NCI-H1092 treated with DMSO at 0.1 percent for 48 hours (cell line): ENCODE measurements at regions not wholly inside any gene's neighbourhood (a gene's known extent, or its start where the extent isn't known, plus 50 kb on each side); places are given as distances from the start of the nearest gene placed in this dataset.
A peak's percentile ranks its signal among the peaks of the same experiment; 100 is the strongest.

Source experiments
- DNase-seq: peaks from one replicate; lab custom pipeline; 2025; lab: John Stamatoyannopoulos, UW

- DNase-seq: no peak
Measured at GRCh38 chrX:114332766-114333165, 251.1 kb upstream of the HTR2C start.

GRCh38 chrX:114334473-114334982, 249.4 kb upstream of the HTR2C start:
- DNase-seq: no peak

DNA sequence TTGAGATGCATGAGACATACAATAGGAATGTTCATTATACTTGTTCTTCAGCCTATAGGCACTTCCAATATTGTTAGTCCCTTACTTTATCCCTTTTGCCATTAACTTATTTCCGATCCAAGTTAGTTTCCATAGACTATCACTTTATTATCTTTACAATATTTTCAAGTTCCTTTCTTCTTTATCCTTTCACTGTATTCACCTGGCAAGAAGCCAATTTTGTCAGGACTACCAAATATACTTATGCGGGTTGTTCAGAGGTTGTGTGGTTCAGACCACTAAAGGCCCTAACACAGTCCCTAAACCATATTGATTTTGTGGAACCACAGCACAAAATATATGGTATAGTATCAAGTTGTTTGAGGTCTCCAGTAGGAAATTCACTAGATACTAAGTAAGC, 245.0 kb upstream of the HTR2C start:
- no peak for DNase-seq

DNA sequence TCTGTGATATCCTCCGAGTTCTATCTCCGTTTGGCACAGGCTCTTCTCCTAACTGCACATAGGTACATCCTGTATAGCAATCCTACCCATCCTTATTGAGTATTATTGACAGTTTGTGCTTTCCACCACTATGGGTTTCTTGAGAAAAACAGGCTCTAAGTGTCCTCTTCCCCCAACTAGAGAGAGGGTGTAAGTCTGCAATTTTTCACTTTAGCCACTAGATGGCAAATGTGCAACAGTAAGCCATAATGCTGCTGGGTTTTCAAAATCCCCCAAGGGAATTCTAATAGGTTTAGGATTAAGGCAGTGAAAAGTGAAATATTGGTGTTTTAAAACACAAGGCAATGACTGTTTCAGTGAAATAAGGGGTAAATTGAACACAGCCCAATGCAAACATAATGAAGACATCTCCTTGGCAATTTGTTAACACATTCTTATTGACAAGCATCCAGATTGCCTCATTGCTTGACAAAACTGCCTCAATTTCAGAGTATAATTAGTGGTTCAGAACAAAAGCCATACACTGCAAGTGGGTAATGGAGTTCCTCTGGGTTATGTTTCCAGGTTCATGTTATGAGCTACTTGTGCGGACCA, 239.0 kb upstream of the HTR2C start:
- DNase-seq: peak; percentile 30

DNA sequence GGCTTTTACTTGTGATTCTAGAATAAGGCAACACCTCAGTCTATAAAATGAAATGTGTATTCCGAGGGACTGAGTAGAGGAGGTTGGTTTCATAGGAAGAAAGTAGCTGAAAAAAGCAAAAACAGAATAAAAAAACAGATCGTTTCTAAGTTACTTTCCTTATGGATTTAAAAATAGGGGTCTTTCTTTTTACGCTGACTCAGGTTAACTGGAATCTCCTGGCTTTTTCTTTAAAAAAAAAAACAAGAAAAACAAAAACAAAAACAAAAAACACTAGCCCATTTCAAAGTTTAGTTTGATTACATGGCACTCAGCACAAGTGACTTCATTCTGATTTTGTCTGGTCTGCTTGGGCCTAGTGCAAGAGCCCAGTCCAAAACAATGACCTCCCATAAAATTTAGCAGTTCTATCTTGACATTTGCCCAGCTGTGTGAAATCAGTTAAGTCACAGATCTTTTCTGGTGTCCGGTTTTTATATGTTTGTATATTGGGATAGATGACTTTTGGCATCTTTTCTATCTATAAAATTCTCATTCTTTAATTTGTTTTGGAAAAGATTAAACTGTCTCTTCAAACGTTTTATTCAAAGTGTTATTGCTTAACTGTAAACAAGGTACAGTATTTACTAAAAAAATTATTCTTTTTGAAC, 222.7 kb upstream of the HTR2C start:
- no peak for DNase-seq

GRCh38 chrX:114363346-114363745, 220.5 kb upstream of the HTR2C start:
- no peak for DNase-seq

GRCh38 chrX:114365065-114365834, 218.6 kb upstream of the HTR2C start:
- DNase-seq: no peak

GRCh38 chrX:114372937-114373336, 210.9 kb upstream of the HTR2C start:
- DNase-seq: no peak

DNA sequence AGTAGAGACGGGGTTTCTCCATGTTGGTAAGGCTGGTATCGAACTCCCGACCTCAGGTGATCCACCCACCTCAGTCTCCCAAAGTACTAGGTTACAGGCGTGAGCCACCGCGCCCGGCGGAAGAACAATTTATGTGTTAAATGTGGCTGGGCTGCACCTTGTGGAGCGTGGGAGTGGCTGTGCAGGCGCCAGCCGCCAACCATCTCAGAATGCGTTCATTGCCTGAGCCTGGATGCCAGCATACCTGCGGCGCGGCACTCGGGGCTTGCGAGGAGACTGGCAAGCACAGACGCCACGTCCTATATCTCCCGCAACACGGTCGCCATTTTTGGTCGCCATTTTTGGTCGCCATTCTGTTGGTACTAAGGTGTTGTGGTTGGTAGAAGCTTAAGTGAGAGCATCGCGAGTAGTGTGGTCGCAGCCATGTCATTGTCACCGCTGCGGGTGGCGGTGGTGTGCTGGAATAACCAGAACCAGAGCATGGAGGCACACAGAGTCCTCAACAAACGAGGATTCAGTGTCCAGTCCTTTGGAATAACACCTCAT, 193.6 kb upstream of the HTR2C start:
- no peak for DNase-seq
